Esophagus muscularis mucosa (tissue), 4 donors: ENCODE measurements at regions not wholly inside any gene's neighbourhood (a gene's known extent, or its start where the extent isn't known, plus 50 kb on each side); places are given as distances from the start of the nearest gene placed in this dataset.

Experiments
- DNase-seq: peaks from one replicate; pipeline ENCODE4 v3.0.0-alpha.2; 2017; ENCODE audit errors: extremely low spot score
- H3K27ac ChIP-seq, 4 donors: fragments of 200-600 bp; sonication (generic); replicated peaks in 1 of 4; 1 replicate in 3 of 4; 2 replicates in 1 of 4; pipeline ENCODE4 v1.5.1; 2016 to 2019; ENCODE audit warnings: mild to moderate bottlenecking in 1 of 4
- H3K27me3 ChIP-seq, 4 donors: fragments of 200-600 bp; sonication (generic); one replicate each; pipeline versions ENCODE4 v1.5.1 to v1.6.0; 2016 to 2019
- H3K36me3 ChIP-seq, 4 donors: fragments of 200-600 bp; sonication (generic); one replicate each; pipeline ENCODE4 v1.5.1; 2016 to 2019
- H3K4me1 ChIP-seq, 4 donors: fragments of 200-600 bp; sonication (generic); one replicate each; pipeline ENCODE4 v1.5.1; 2016 to 2019
- H3K4me3 ChIP-seq, 4 donors: fragments of 200-600 bp; sonication (generic); 1 replicate in 2 of 4; 2 replicates in 2 of 4; pipeline ENCODE4 v1.5.1; 2016 to 2019; ENCODE audit warnings: mild to moderate bottlenecking in 4 of 4, moderate library complexity in 1 of 4
- H3K9me3 ChIP-seq, 4 donors: fragments of 200-600 bp; sonication (generic); 1 replicate in 3 of 4; 2 replicates in 1 of 4; pipeline ENCODE4 v1.5.1; 2016 to 2019
- CTCF ChIP-seq, 3 experiments: fragments of 200-600 bp in 2 of 3; fragments of 450-650 bp in 1 of 3; sonication (generic) in 2 of 3; IDR thresholded peaks; one replicate each; pipeline ENCODE4 v1.5.1; 2017 to 2019; ENCODE audit warnings: antibody characterized with exemption in 3 of 3, mild to moderate bottlenecking in 2 of 3, moderate library complexity in 1 of 3
- EP300 ChIP-seq: sonication (generic); formaldehyde crosslinking; IDR thresholded peaks from one replicate; pipeline ENCODE4 v1.6.1; 2017; ENCODE audit warnings: antibody characterized with exemption
- POLR2A ChIP-seq: fragments of 450-650 bp; IDR thresholded peaks from one replicate; pipeline ENCODE4 v1.6.1; 2017; ENCODE audit warnings: antibody characterized with exemption, moderate library complexity, mild to moderate bottlenecking, low read depth
- POLR2AphosphoS5 ChIP-seq, 2 donors: sonication (generic); formaldehyde crosslinking; IDR thresholded peaks; one replicate each; pipeline ENCODE4 v1.6.1; 2017; ENCODE audit warnings: antibody characterized with exemption in 2 of 2
- WGBS: methylation state at CpG from one replicate; pipeline ENCODE4 v1.1.5; 2018; 5-methylcytosine and 5-hydroxymethylcytosine counted together
- intact Hi-C: fragments of 100-400 bp; cut with DNase I; formaldehyde crosslinking; loops from one replicate; pipeline ENCODE4 v1.15.1; 2023

GRCh38 chr17:69609473-69610305 lies 195.2 kb downstream of the MAP2K6 start:
- WGBS = 66% methylated on average over 6 of the region's 6 CpGs
- TF ChIP-seq EP300 (no peak), CTCF (IDR thresholded peaks at IDR 0.05) (peak; percentile 29 to 50 (median 41)), POLR2AphosphoS5 (IDR thresholded peaks at IDR 0.05) (no peak), POLR2A (no peak)
- Histone ChIP-seq H3K27me3 (no peaks in the 10 kb centered on the region), H3K36me3 (no peaks in the 10 kb centered on the region), H3K27ac (peak overlapping the region; percentile 33 to 75 (median 59)), H3K4me3 (no peak overlapping the region), H3K9me3 (no peaks in the 10 kb centered on the region), H3K4me1 (peaks cover 33 to 40% (median 34%) of the 10 kb centered on the region in 4 donors)
- DNase-seq = no peak
- intact Hi-C loops = no loop called here

- DNase-seq = no peak
- no peaks in the 10 kb centered on the region for H3K27me3 ChIP-seq
- TF ChIP-seq POLR2A (no peak), EP300 (no peak), POLR2AphosphoS5 (IDR thresholded peaks at IDR 0.05) (no peak), CTCF (IDR thresholded peaks at IDR 0.05) (no peak)
- no peak overlapping the region for H3K4me3 ChIP-seq
- H3K4me1 ChIP-seq = no peaks in the 10 kb centered on the region
- no peaks in the 10 kb centered on the region for H3K36me3 ChIP-seq
- intact Hi-C loops = no loop called here
- H3K9me3 ChIP-seq = no peaks in the 10 kb centered on the region
- 67% methylated on average over 1 of the region's 1 CpG for WGBS
- H3K27ac ChIP-seq = no peak overlapping the region
Observed at GRCh38 chr17:69620363-69620762, 205.9 kb downstream of the MAP2K6 start.

GRCh38 chr17:69625474-69625873 lies 211.0 kb downstream of the MAP2K6 start:
- Histone ChIP-seq H3K4me3 (no peak overlapping the region), H3K27me3 (no peaks in the 10 kb centered on the region), H3K4me1 (no peaks in the 10 kb centered on the region), H3K9me3 (no peaks in the 10 kb centered on the region), H3K27ac (no peak overlapping the region), H3K36me3 (no peaks in the 10 kb centered on the region)
- intact Hi-C loops = no loop called here
- 100% methylated on average over 1 of the region's 2 CpGs for WGBS
- no peak for TF ChIP-seq POLR2AphosphoS5 (IDR thresholded peaks at IDR 0.05)
- no peak for TF ChIP-seq POLR2A
- no peak for TF ChIP-seq CTCF (IDR thresholded peaks at IDR 0.05)
- no peak for TF ChIP-seq EP300
- no peak for DNase-seq

GRCh38 chr17:69630056-69630635 lies 215.6 kb downstream of the MAP2K6 start:
- TF ChIP-seq CTCF (IDR thresholded peaks at IDR 0.05) (no peak), POLR2AphosphoS5 (IDR thresholded peaks at IDR 0.05) (no peak), EP300 (no peak), POLR2A (no peak)
- 74% methylated on average over 1 of the region's 1 CpG for WGBS

More at GRCh38 chr17:69630056-69630635, 215.6 kb downstream of the MAP2K6 start:
- DNase-seq = no peak
- Histone ChIP-seq H3K36me3 (no peaks in the 10 kb centered on the region), H3K4me1 (no peaks in the 10 kb centered on the region), H3K27ac (no peak overlapping the region), H3K4me3 (no peak overlapping the region), H3K27me3 (no peaks in the 10 kb centered on the region), H3K9me3 (no peaks in the 10 kb centered on the region)
- intact Hi-C loops = no loop called here
